ENCODE measurements at regions not wholly inside any gene's neighbourhood (a gene's known extent, or its start where the extent isn't known, plus 50 kb on each side); places are given as distances from the start of the nearest gene placed in this dataset.

DNA sequence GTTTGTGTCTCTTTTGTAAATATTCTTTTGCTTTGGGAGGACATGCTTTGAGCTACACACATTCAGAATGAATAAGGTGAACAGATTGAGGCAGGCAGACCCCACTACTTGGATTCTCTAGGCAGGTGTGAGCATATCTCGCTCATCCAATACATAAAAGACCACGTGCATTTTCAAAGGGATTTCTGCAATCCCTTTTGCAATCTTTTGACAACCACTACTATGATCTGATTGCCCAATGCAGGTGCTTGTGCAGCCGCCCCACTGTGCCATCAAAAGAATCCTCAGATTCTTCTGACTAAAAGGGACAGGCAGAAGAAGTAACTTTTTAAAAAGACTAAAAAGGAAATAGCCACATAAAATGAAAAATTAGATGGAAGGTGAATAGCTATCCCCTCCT lies 341.4 kb downstream of the BMP4 start (continued):
- TF ChIP-seq EP300 (IDR thresholded peaks at IDR 0.05; ENCODE audit: borderline replicate concordance in 1 of 2, low read depth in 2 of 2, low read length in 2 of 2) = no peak
- no peak for TF ChIP-seq TAF7 (optimal IDR thresholded peaks at IDR 0.05; ENCODE audit: borderline replicate concordance, low read depth, low read length)
- TF ChIP-seq SUZ12 (IDR thresholded peaks at IDR 0.05; ENCODE audit: low read length) = no peak
- TF ChIP-seq, protein P1, sequence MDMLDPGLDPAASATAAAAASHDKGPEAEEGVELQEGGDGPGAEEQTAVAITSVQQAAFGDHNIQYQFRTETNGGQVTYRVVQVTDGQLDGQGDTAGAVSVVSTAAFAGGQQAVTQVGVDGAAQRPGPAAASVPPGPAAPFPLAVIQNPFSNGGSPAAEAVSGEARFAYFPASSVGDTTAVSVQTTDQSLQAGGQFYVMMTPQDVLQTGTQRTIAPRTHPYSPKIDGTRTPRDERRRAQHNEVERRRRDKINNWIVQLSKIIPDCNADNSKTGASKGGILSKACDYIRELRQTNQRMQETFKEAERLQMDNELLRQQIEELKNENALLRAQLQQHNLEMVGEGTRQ (IDR thresholded peaks at IDR 0.05; ENCODE audit: low read length) = no peak
- no peak for TF ChIP-seq SIN3A (conservative IDR thresholded peaks at IDR 0.05 in 1 of 2, IDR thresholded peaks at IDR 0.05 in 1 of 2; ENCODE audit: low read depth in 1 of 2, low read length in 2 of 2)
- TF ChIP-seq CTBP2 (IDR thresholded peaks at IDR 0.05; ENCODE audit: borderline replicate concordance, insufficient read depth, insufficient read length, low read length) = no peak

Measured in H1 (cell line).